OCI-LY1 (cell line): ENCODE measurements at regions not wholly inside any gene's neighbourhood (a gene's known extent, or its start where the extent isn't known, plus 50 kb on each side); places are given as distances from the start of the nearest gene placed in this dataset.

Experiments used
- H2AFZ ChIP-seq: fragments of 200-600 bp; sonication (generic), shearing (Covaris generic); 2 replicates; pipeline ENCODE4 v1.6.0; 2014; ENCODE audit warnings: antibody characterized with exemption, mild to moderate bottlenecking, low read length
- H3F3A ChIP-seq: fragments of 200-600 bp; sonication (generic), shearing (Covaris generic); 2 replicates; pipeline ENCODE4 v1.6.0; 2014; ENCODE audit warnings: mild to moderate bottlenecking, antibody characterized with exemption, low read length, moderate library complexity; ENCODE audit not compliant: insufficient read depth
- H3K27ac ChIP-seq: fragments of 200-600 bp; sonication (generic); 2 replicates; pipeline ENCODE4 v1.5.1; 2014; ENCODE audit warnings: low read length, mixed run types, mild to moderate bottlenecking, low read depth; ENCODE audit not compliant: poor library complexity, severe bottlenecking
- H3K27me3 ChIP-seq: fragments of 200-600 bp; sonication (generic); 2 replicates; pipeline ENCODE4 v1.6.0; 2014; ENCODE audit warnings: antibody characterized with exemption, mild to moderate bottlenecking, low read length, moderate library complexity; ENCODE audit not compliant: insufficient read depth
- H3K36me3 ChIP-seq: fragments of 200-600 bp; sonication (generic); 2 replicates; pipeline ENCODE4 v1.6.1; 2014; ENCODE audit warnings: mild to moderate bottlenecking, antibody characterized with exemption, low read length, moderate library complexity, mixed read lengths; ENCODE audit not compliant: insufficient read depth
- H3K4me1 ChIP-seq: fragments of 200-600 bp; sonication (generic); 2 replicates; pipeline ENCODE4 v1.5.1; 2014; ENCODE audit warnings: mild to moderate bottlenecking, low read length, moderate library complexity; ENCODE audit not compliant: insufficient read depth, severe bottlenecking
- H3K4me2 ChIP-seq: fragments of 200-600 bp; sonication (generic), shearing (Covaris generic); 2 replicates; pipeline ENCODE4 v1.6.1; 2014; ENCODE audit warnings: low read length
- H3K4me3 ChIP-seq: fragments of 200-600 bp; sonication (generic); 2 replicates; pipeline ENCODE4 v1.5.1; 2014; ENCODE audit warnings: low read length, low read depth, mild to moderate bottlenecking, mixed read lengths; ENCODE audit not compliant: poor library complexity, severe bottlenecking
- H3K79me2 ChIP-seq: fragments of 200-600 bp; shearing (Covaris generic); 2 replicates; pipeline ENCODE4 v1.6.1; 2016; ENCODE audit warnings: mixed run types, low read length, mixed read lengths; ENCODE audit not compliant: insufficient read depth
- H3K9ac ChIP-seq: fragments of 200-600 bp; sonication (generic), shearing (Covaris generic); 2 replicates; pipeline ENCODE4 v1.6.1; 2014; ENCODE audit warnings: mild to moderate bottlenecking, low read length, mixed read lengths
- H3K9me2 ChIP-seq: fragments of 200-600 bp; sonication (generic), shearing (Covaris generic); 2 replicates; pipeline ENCODE4 v1.6.1; 2014; ENCODE audit warnings: low read depth, mild to moderate bottlenecking, low read length, mixed read lengths
- H3K9me3 ChIP-seq: fragments of 200-600 bp; shearing (Covaris generic); 2 replicates; pipeline ENCODE4 v1.6.1; 2014; ENCODE audit warnings: low read length, mixed read lengths
- H4K20me1 ChIP-seq: fragments of 200-600 bp; sonication (generic), shearing (Covaris generic); 2 replicates; pipeline ENCODE4 v1.6.0; 2016; ENCODE audit warnings: mild to moderate bottlenecking, low read length; ENCODE audit not compliant: insufficient read depth
- EZH2 ChIP-seq: fragments of 200-600 bp; sonication (generic), shearing (Covaris generic); IDR thresholded peaks from 2 replicates; pipeline ENCODE4 v1.8.0; 2017; ENCODE audit warnings: borderline replicate concordance, mixed run types, mild to moderate bottlenecking, antibody characterized with exemption, low read length, moderate library complexity, mixed read lengths
- TF ChIP-seq, protein P1 (sequence below): fragments of 200-600 bp; sonication (generic), shearing (Covaris generic); IDR thresholded peaks from 2 replicates; pipeline ENCODE4 v1.5.1; 2017; ENCODE audit warnings: mild to moderate bottlenecking, antibody characterized with exemption, low read length, moderate library complexity, mixed read lengths

DNA sequence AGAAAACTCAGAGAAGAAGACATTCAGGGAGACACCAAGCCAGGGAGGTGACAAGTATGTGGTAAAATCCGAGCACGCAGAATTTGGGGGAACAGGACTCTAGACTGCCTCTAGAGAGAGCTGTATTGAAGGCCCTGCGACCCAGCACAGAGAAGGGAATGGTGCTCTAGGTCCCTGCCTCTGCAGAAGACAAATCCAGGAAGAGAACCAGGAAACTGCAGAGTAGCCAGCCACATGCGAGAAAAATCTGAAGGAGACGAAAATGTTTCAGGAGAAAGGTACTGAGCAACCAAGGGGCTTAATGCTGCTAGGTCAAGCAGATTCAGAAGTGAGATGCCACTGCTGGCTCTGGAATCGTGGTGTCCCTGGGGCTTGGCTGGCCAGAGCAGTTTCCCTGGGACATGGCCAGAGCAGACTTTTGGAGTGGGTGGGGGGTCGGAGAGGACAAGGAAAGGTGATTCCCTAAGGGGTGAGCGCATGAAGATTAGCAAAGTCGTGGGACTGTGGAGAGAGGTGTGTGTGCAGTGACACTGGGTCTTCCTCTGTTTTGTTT lies 158.0 kb upstream of the KLF6 start:
- TF ChIP-seq EZH2 = no peak
- TF ChIP-seq, protein P1, sequence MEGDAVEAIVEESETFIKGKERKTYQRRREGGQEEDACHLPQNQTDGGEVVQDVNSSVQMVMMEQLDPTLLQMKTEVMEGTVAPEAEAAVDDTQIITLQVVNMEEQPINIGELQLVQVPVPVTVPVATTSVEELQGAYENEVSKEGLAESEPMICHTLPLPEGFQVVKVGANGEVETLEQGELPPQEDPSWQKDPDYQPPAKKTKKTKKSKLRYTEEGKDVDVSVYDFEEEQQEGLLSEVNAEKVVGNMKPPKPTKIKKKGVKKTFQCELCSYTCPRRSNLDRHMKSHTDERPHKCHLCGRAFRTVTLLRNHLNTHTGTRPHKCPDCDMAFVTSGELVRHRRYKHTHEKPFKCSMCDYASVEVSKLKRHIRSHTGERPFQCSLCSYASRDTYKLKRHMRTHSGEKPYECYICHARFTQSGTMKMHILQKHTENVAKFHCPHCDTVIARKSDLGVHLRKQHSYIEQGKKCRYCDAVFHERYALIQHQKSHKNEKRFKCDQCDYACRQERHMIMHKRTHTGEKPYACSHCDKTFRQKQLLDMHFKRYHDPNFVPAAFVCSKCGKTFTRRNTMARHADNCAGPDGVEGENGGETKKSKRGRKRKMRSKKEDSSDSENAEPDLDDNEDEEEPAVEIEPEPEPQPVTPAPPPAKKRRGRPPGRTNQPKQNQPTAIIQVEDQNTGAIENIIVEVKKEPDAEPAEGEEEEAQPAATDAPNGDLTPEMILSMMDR = no peak
- Histone ChIP-seq H3K9me2 (no peaks in the 10 kb centered on the region), H3K79me2 (no peaks in the 10 kb centered on the region), H3K9ac (no peak overlapping the region), H3K27ac (no peak overlapping the region), H3K27me3 (no peaks in the 10 kb centered on the region), H4K20me1 (no peaks in the 10 kb centered on the region), H3K4me2 (no peak overlapping the region), H3K4me1 (no peaks in the 10 kb centered on the region), H2AFZ (no peak overlapping the region), H3F3A (no peaks in the 10 kb centered on the region), H3K4me3 (no peak overlapping the region), H3K36me3 (no peaks in the 10 kb centered on the region), H3K9me3 (no peaks in the 10 kb centered on the region)

DNA sequence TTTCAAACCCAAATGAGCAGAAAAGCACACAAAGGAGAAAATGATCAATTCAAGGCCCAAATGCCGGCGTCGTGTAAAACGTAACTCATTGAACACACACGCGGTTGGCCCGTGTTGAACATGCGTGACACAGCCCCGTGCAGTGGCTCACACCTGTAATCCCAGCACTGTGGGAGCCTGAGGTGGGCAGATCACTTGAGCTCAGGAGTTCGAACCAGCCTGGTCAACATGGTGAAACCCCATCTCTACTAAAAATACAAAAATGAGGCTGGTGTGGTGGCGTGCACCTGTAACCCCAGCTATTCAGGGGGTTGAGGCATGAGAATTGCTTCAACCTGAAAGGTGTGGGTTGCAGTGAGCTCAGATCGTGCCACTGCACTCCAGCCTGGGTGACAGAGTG lies 156.7 kb upstream of the KLF6 start:
- Histone ChIP-seq H3K27me3 (peaks cover 6% of the 10 kb centered on the region; the same call in 1 of the 2 replicates), H3K9me2 (no peaks in the 10 kb centered on the region), H3F3A (no peaks in the 10 kb centered on the region), H3K79me2 (no peaks in the 10 kb centered on the region), H3K4me2 (no peak overlapping the region), H2AFZ (no peak overlapping the region), H3K4me1 (no peaks in the 10 kb centered on the region), H3K27ac (no peak overlapping the region), H3K4me3 (no peak overlapping the region), H3K36me3 (no peaks in the 10 kb centered on the region), H3K9ac (no peak overlapping the region), H3K9me3 (no peaks in the 10 kb centered on the region), H4K20me1 (no peaks in the 10 kb centered on the region)
- TF ChIP-seq, protein P1 = no peak
- TF ChIP-seq EZH2 = no peak

DNA sequence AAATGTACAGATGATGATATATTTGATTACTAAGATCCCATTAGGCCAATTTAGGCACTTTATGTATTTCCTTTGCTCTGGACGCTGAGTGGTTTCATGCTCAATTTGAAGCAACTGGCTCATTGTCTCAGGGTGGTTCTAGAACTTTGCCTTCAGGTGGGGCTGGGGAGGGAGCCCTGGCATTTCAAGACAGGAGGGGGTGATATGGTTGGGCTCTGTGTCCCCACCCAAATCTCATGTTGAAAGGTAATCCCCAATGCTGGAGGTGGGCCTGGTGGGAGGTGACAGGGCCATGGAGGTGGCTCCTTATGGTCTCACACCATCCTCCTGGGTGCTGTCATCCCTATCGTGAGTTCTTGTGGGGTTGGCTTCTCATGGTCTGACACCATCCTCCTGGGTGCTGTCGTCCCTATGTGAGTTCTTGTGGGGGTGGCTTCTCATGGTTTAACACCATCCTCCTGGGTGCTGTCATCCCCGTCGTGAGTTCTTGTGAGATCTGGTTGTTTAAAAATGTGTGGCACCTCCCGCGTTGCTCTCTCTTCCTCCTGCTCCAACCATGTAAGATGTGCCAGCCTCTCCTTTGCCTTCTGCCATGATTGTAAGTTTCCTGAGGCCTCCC lies 151.5 kb upstream of the KLF6 start:
- H3K36me3 ChIP-seq = no peaks in the 10 kb centered on the region
- no peaks in the 10 kb centered on the region for H3F3A ChIP-seq
- no peaks in the 10 kb centered on the region for H3K79me2 ChIP-seq
- no peaks in the 10 kb centered on the region for H3K9me2 ChIP-seq
- no peaks in the 10 kb centered on the region for H4K20me1 ChIP-seq
- peaks cover 6% of the 10 kb centered on the region; the same call in 1 of the 2 replicates for H3K27me3 ChIP-seq
- no peak overlapping the region for H3K4me2 ChIP-seq
- no peaks in the 10 kb centered on the region for H3K4me1 ChIP-seq
- no peak overlapping the region for H3K4me3 ChIP-seq
- TF ChIP-seq, protein P1 = no peak
- TF ChIP-seq EZH2 = no peak
- H3K9ac ChIP-seq = no peak overlapping the region
- H3K27ac ChIP-seq = no peak overlapping the region
- H2AFZ ChIP-seq = no peak overlapping the region
- H3K9me3 ChIP-seq = no peaks in the 10 kb centered on the region
